Endothelial cell of umbilical vein (primary cell): ENCODE measurements at regions not wholly inside any gene's neighbourhood (a gene's known extent, or its start where the extent isn't known, plus 50 kb on each side); places are given as distances from the start of the nearest gene placed in this dataset.

Source experiments
- BruUV-seq: library from RNA; stranded (reverse); fragments of 400-500 nt; replicated peaks from 2 replicates; lab custom pipeline; 2021; lab: Mats Ljungman, UMichigan
- CTCF ChIA-PET: fragments of 300-600, 350-600 bp; sonication (Branson Sonifier 250); formaldehyde crosslinking; loops from one replicate; lab custom pipeline; 2021; ENCODE audit warnings: antibody characterized with exemption, inconsistent platforms; lab: Charles Lee
- POLR2A ChIA-PET: fragments of 300-600, 350-600 bp; sonication (Branson Sonifier 250); formaldehyde crosslinking; loops from one replicate; lab custom pipeline; 2021; ENCODE audit warnings: antibody characterized with exemption, inconsistent platforms; lab: Charles Lee
- DNase-seq: peaks from one replicate; pipeline ENCODE4 v3.0.0-alpha.2; 2011; ENCODE audit warnings: low read depth, low spot score
- FAIRE-seq: peaks from 2 replicates; lab custom pipeline; 2011; peaks lifted over from hg19 to GRCh38; lab: Jason Lieb, UNC
- H2AFZ ChIP-seq: 2 replicates; pipeline ENCODE4 v1.6.0; 2012; ENCODE audit warnings: low read depth, low read length, control low read depth, inconsistent platforms
- H3K27ac ChIP-seq: 2 replicates; pipeline ENCODE4 v1.5.1; 2011; ENCODE audit warnings: low read depth, mild to moderate bottlenecking, control low read depth, low read length, moderate library complexity; ENCODE audit not compliant: insufficient read depth
- H3K27me3 ChIP-seq, 2 experiments: 2 replicates each; pipeline versions ENCODE4 v1.6.0 to v1.6.1; 2011; ENCODE audit warnings: low read length in 2 of 2, mixed read lengths in 1 of 2; ENCODE audit not compliant: control insufficient read depth in 2 of 2, insufficient read depth in 2 of 2
- H3K36me3 ChIP-seq, 2 experiments: 2 replicates in 1 of 2; 3 replicates in 1 of 2; pipeline ENCODE4 v1.5.1; 2011; ENCODE audit warnings: low read length in 2 of 2, mild to moderate bottlenecking in 1 of 2, moderate library complexity in 1 of 2; ENCODE audit not compliant: control insufficient read depth in 2 of 2, insufficient read depth in 2 of 2; ENCODE audit errors: extremely low read depth in 1 of 2
- H3K4me1 ChIP-seq: 3 replicates; pipeline ENCODE4 v1.5.1; 2011; ENCODE audit warnings: mild to moderate bottlenecking, low read length; ENCODE audit not compliant: control insufficient read depth, insufficient read depth; ENCODE audit errors: extremely low read depth
- H3K4me2 ChIP-seq: 2 replicates; pipeline ENCODE4 v1.6.1; 2011; ENCODE audit warnings: low read length, control low read depth, mixed read lengths; ENCODE audit not compliant: insufficient read depth
- H3K4me3 ChIP-seq, 3 experiments: fragments of 200-600 bp in 1 of 3; sonication (generic), shearing (Covaris generic) in 1 of 3; replicated peaks in 1 of 3; 2 replicates each; pipeline ENCODE4 v1.5.1; 2011 to 2016; ENCODE audit warnings: control low read depth in 3 of 3, low read length in 3 of 3, mild to moderate bottlenecking in 2 of 3, inconsistent platforms in 1 of 3, low read depth in 1 of 3, moderate library complexity in 1 of 3; ENCODE audit not compliant: insufficient read depth in 1 of 3
- H3K79me2 ChIP-seq: 2 replicates; pipeline ENCODE4 v1.6.0; 2012; ENCODE audit warnings: low read length, inconsistent platforms; ENCODE audit not compliant: control insufficient read depth, insufficient read depth
- H3K9ac ChIP-seq: replicated peaks from 2 replicates; pipeline ENCODE3; 2011; ENCODE audit warnings: low read length, control low read depth; ENCODE audit not compliant: insufficient read depth; ENCODE audit errors: extremely low read depth
- H3K9me1 ChIP-seq: replicated peaks from 3 replicates; pipeline ENCODE4 v1.6.0; 2011; ENCODE audit warnings: mild to moderate bottlenecking, low read length; ENCODE audit not compliant: control insufficient read depth, insufficient read depth; ENCODE audit errors: extremely low read depth
- H3K9me3 ChIP-seq: replicated peaks from 2 replicates; pipeline ENCODE4 v1.5.1; 2012; ENCODE audit warnings: low read length, inconsistent platforms; ENCODE audit not compliant: control insufficient read depth, insufficient read depth
- H4K20me1 ChIP-seq: replicated peaks from 2 replicates; pipeline ENCODE3; 2011; ENCODE audit warnings: mild to moderate bottlenecking, low read length; ENCODE audit not compliant: control insufficient read depth, insufficient read depth; ENCODE audit errors: extremely low read depth
- EZH2 ChIP-seq: IDR thresholded peaks from 2 replicates; pipeline ENCODE4 v1.6.1; 2012; ENCODE audit warnings: borderline replicate concordance, low read depth, mild to moderate bottlenecking, moderate library complexity, low read length, inconsistent platforms; ENCODE audit not compliant: severe bottlenecking
- FOS ChIP-seq: IDR thresholded peaks from 2 replicates; pipeline ENCODE4 v1.6.1; 2011; ENCODE audit warnings: mild to moderate bottlenecking, low read length, moderate library complexity, borderline replicate concordance; ENCODE audit not compliant: insufficient read depth
- GATA2 ChIP-seq: IDR thresholded peaks from 2 replicates; pipeline ENCODE4 v1.7.0; 2011; ENCODE audit warnings: low read depth, mild to moderate bottlenecking, moderate library complexity, mixed read lengths, low read length; ENCODE audit not compliant: insufficient read length, insufficient read depth
- MYC ChIP-seq: IDR thresholded peaks from one replicate; pipeline ENCODE4 v1.6.1; 2011; ENCODE audit warnings: mild to moderate bottlenecking, low read depth, low read length
- POLR2AphosphoS5 ChIP-seq: IDR thresholded peaks from 2 replicates; pipeline ENCODE4 v1.6.1; 2012; ENCODE audit warnings: low read depth, mild to moderate bottlenecking, control low read depth, low read length, moderate library complexity; ENCODE audit not compliant: insufficient read depth
- dilution Hi-C: fragments of 300-500 bp; cut with MboI; formaldehyde crosslinking; loops from one replicate; pipeline ENCODE4 v1.15.0; 2019; ENCODE audit warnings: low sequenced_read_pairs; ENCODE audit not compliant: extremely low pct_ligation_motif_present
- intact Hi-C: fragments of 100-400 bp; cut with micrococcal nuclease; formaldehyde crosslinking; loops from one replicate; pipeline ENCODE4 v1.10.0; 2022
- TF ChIP-seq, protein P1 (sequence below): IDR thresholded peaks from 2 replicates; pipeline ENCODE4 v1.6.1; 2011; ENCODE audit not compliant: insufficient read depth, insufficient read length
- TF ChIP-seq, protein P2 (sequence below), 2 donors: IDR thresholded peaks; 1 replicate in 1 of 2; 2 replicates in 1 of 2; pipeline ENCODE4 v1.5.1; 2011; ENCODE audit warnings: low read length in 2 of 2, mild to moderate bottlenecking in 2 of 2, moderate library complexity in 2 of 2, control low read depth in 1 of 2, inconsistent platforms in 1 of 2, low read depth in 1 of 2; ENCODE audit not compliant: insufficient read depth in 1 of 2; ENCODE audit errors: extremely low read depth in 1 of 2

DNA sequence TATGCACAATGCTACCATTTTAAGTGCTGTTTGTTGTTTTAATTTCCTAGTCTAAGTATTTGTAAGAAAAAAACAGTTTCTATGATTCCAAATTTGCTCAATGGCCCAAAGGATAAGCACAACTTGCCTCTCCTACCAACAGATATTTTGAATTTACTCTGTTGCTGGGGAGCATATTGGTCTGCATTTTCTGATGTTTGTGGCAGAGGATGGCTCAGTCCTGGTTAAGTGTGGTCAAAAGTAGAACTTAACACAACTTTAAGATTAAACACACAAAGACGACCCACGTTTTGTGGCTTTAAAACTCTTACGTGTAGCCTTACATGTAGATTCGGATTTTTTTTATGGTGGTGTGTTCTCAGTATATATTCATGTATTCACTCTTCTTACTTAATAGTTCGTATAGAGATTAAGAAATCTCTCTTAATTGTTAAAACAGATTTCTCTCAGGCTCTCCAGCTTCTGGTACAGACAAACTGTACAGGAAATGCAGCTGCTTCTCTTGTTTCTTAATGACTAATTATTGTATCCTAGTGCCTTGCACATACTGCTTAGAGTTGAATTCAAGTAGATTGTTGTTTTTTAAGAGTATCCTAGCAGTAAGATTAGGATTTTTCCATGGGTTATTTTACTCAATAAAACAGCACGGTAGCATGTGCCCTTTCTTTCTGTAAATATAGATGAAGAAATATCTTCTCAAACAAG lies 86.2 kb downstream of the GPR85 start:
- POLR2A ChIA-PET, result no interaction called here
- TF ChIP-seq GATA2, result no peak
- TF ChIP-seq POLR2AphosphoS5, result no peak
- TF ChIP-seq MYC, result no peak
- TF ChIP-seq, protein P1, sequence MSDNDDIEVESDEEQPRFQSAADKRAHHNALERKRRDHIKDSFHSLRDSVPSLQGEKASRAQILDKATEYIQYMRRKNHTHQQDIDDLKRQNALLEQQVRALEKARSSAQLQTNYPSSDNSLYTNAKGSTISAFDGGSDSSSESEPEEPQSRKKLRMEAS, result no peak
- TF ChIP-seq, protein P2, sequence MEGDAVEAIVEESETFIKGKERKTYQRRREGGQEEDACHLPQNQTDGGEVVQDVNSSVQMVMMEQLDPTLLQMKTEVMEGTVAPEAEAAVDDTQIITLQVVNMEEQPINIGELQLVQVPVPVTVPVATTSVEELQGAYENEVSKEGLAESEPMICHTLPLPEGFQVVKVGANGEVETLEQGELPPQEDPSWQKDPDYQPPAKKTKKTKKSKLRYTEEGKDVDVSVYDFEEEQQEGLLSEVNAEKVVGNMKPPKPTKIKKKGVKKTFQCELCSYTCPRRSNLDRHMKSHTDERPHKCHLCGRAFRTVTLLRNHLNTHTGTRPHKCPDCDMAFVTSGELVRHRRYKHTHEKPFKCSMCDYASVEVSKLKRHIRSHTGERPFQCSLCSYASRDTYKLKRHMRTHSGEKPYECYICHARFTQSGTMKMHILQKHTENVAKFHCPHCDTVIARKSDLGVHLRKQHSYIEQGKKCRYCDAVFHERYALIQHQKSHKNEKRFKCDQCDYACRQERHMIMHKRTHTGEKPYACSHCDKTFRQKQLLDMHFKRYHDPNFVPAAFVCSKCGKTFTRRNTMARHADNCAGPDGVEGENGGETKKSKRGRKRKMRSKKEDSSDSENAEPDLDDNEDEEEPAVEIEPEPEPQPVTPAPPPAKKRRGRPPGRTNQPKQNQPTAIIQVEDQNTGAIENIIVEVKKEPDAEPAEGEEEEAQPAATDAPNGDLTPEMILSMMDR (IDR thresholded peaks at IDR 0.05; ENCODE audit: extremely low read depth in 1 of 2, insufficient read depth in 1 of 2, low read depth in 1 of 2, low read length in 2 of 2), result no peak
- no peak for TF ChIP-seq EZH2
- no peak for TF ChIP-seq FOS
- Histone ChIP-seq H3K79me2 (no peaks in the 10 kb centered on the region), H3K9me1 (no peaks in the 10 kb centered on the region), H3K4me3 (no peak overlapping the region), H4K20me1 (no peaks in the 10 kb centered on the region), H3K4me2 (no peak overlapping the region), H3K27ac (no peak overlapping the region), H3K36me3 (no peaks in the 10 kb centered on the region), H3K9me3 (no peaks in the 10 kb centered on the region), H2AFZ (no peak overlapping the region), H3K9ac (no peak overlapping the region), H3K4me1 (no peaks in the 10 kb centered on the region), H3K27me3 (no peaks in the 10 kb centered on the region)
- CTCF ChIA-PET, result interaction anchor here (1.5 kb wide), 1 partner anchor 15 kb away, joined by 6 read pairs; no protein-coding TSS in a partner anchor
- FAIRE-seq (no peak), DNase-seq (no peak)
- dilution Hi-C loops, result no loop called here
- BruUV-seq, result no TSS peak
- intact Hi-C loops, result no loop called here
